ENCODE measurements at regions not wholly inside any gene's neighbourhood (a gene's known extent, or its start where the extent isn't known, plus 50 kb on each side); places are given as distances from the start of the nearest gene placed in this dataset.

- Histone ChIP-seq H3K4me1 (ENCODE audit: insufficient read depth, low read length) (no peaks in the 10 kb centered on the region), H4K5ac (ENCODE audit: insufficient read length, low read depth, low read length) (no peak overlapping the region), H3K18ac (ENCODE audit: insufficient read length, low read depth, low read length) (no peak overlapping the region), H3K79me2 (ENCODE audit: insufficient read depth, low read length) (no peaks in the 10 kb centered on the region), H4K91ac (ENCODE audit: insufficient read length, low read depth, low read length) (no peak overlapping the region), H2AK5ac (ENCODE audit: insufficient read length, low read length) (no peak overlapping the region), H3K4ac (ENCODE audit: low read depth, low read length) (no peak overlapping the region), H3K9ac (ENCODE audit: extremely low read depth, insufficient read length, low read length) (no peak overlapping the region), H3K79me1 (ENCODE audit: insufficient read depth, low read depth, low read length, poor library complexity, severe bottlenecking) (no peaks in the 10 kb centered on the region), H2BK120ac (ENCODE audit: low read depth, low read length, poor library complexity, severe bottlenecking) (no peak overlapping the region), H3K23ac (ENCODE audit: insufficient read length, low read depth, low read length) (no peak overlapping the region), H2BK20ac (ENCODE audit: low read depth, low read length, poor library complexity, severe bottlenecking) (no peak overlapping the region), H2BK15ac (ENCODE audit: low read depth, low read length) (no peak overlapping the region), H2BK12ac (ENCODE audit: insufficient read length, low read depth, low read length) (no peak overlapping the region), H2AFZ (ENCODE audit: low read length) (no peak overlapping the region), H3K23me2 (ENCODE audit: insufficient read length, low read depth, low read length, poor library complexity, severe bottlenecking) (no peaks in the 10 kb centered on the region), H3T11ph (ENCODE audit: low read length) (no peak overlapping the region), H4K20me1 (ENCODE audit: control insufficient read depth, insufficient read depth, insufficient read length) (no peaks in the 10 kb centered on the region), H3K9me3 (ENCODE audit: control insufficient read depth, low read depth, low read length) (no peaks in the 10 kb centered on the region), H3K56ac (ENCODE audit: insufficient read length, low read depth, low read length) (no peak overlapping the region), H3K27me3 (ENCODE audit: insufficient read depth, low read length) (no peaks in the 10 kb centered on the region), H2BK5ac (ENCODE audit: insufficient read length, low read length) (no peak overlapping the region), H4K8ac (replicated peaks; ENCODE audit: insufficient read length, low read depth, low read length) (no peak overlapping the region), H3K4me2 (ENCODE audit: insufficient read depth, insufficient read length, low read length) (no peak overlapping the region), H3K14ac (ENCODE audit: insufficient read depth, low read length) (no peak overlapping the region), H3K27ac (ENCODE audit: insufficient read length, low read depth, low read length) (no peak overlapping the region)
- H3K4me1 Mint-ChIP-seq, result peaks cover 0 to 3% of the 10 kb centered on the region in 2 experiments; a peak in 1 of 4 replicates
- H3K27me3 Mint-ChIP-seq (ENCODE audit: low read depth), result no peaks in the 10 kb centered on the region
- no peaks in the 10 kb centered on the region for H3K9me3 Mint-ChIP-seq
- no peak for DNase-seq
- no peak overlapping the region for H3K27ac Mint-ChIP-seq
- no peaks in the 10 kb centered on the region for H3K36me3 Mint-ChIP-seq (ENCODE audit: insufficient read depth in 1 of 3, low read depth in 3 of 3)
- no CpG with 5 or more reads among the region's 1 CpG for WGBS (ENCODE audit: extremely low coverage, insufficient read length, low lambda C conversion rate)
- H3K4me3 Mint-ChIP-seq, result no peak overlapping the region
- no peak for TF ChIP-seq CTCF (conservative IDR thresholded peaks at IDR 0.05)
Observed at GRCh38 chr2:145739681-145740080, 1219.8 kb upstream of the ZEB2 start.
